ENCODE measurements at regions not wholly inside any gene's neighbourhood (a gene's known extent, or its start where the extent isn't known, plus 50 kb on each side); places are given as distances from the start of the nearest gene placed in this dataset.

- CTCF ChIA-PET, result no interaction called here
- POLR2A ChIA-PET, result no interaction called here
- no peak for DNase-seq (ENCODE audit: extremely low spot score)
- TF ChIP-seq CTCF (IDR thresholded peaks at IDR 0.05; ENCODE audit: control extremely low read depth, extremely low read depth, low read depth, missing control alignments), result no peak
These were observed 266.9 kb downstream of the GLI2 start for GRCh38 chr2:121002597-121002996.

- TF ChIP-seq CTCF (IDR thresholded peaks at IDR 0.05; ENCODE audit: control extremely low read depth, extremely low read depth, low read depth, missing control alignments), result no peak
- no peak for DNase-seq (ENCODE audit: extremely low spot score)
- ChIA-PET POLR2A (no interaction called here), CTCF (no interaction called here)
These were observed 267.7 kb downstream of the GLI2 start for GRCh38 chr2:121003391-121003790.

DNA sequence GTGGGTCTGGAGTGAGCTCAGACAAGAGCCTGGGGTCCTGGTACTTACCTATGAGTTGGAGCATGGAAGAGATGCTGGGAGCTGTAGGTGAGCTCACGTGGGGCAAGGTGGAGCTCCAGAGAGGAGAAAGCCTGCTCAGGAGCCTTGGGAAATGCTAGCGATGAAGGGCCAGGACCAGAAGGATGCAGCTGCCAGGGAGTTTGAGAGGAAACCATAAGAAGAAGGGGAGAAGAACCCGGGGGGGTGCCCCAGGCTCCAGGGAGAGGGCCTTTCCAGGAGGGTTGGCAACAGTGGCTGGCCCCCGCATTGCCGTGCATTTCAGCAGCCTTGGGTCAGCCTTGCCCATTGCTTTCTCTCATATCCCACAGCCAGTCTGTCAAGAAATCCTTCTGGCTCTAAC is 268.7 kb downstream of the GLI2 start:
- CTCF ChIA-PET, result no interaction called here

GRCh38 chr2:121004950-121005349 is 269.3 kb downstream of the GLI2 start:
- TF ChIP-seq CTCF (IDR thresholded peaks at IDR 0.05; ENCODE audit: control extremely low read depth, extremely low read depth, low read depth, missing control alignments), result no peak
- no peak for DNase-seq (ENCODE audit: extremely low spot score)
- ChIA-PET POLR2A (no interaction called here), CTCF (no interaction called here)

More for the DNA sequence above, 268.7 kb downstream of the GLI2 start:
- TF ChIP-seq CTCF (IDR thresholded peaks at IDR 0.05; ENCODE audit: control extremely low read depth, extremely low read depth, low read depth, missing control alignments), result no peak
- POLR2A ChIA-PET, result no interaction called here
- DNase-seq (ENCODE audit: extremely low spot score), result no peak

DNA sequence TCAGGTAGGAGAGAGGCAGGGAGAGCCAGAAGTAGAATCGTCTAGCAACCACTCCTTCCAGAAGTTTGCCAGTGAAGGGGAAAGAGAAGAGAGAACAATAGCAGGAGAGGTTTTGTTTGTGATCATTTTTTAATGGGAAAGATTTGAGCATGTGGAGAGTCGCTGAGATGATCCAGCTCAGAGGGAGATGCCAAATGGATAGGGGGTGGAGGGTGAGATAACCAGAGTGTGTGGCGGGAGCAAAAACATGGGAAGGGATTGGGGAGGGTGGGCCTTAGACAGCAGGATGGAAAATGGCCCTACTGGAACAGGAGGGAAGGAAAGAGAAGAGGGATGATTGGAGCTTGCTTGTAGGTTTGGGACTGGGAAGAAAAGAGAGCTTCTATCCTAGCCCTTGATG is 269.8 kb downstream of the GLI2 start:
- POLR2A ChIA-PET, result no interaction called here
- no peak for DNase-seq (ENCODE audit: extremely low spot score)
- CTCF ChIA-PET, result no interaction called here
- TF ChIP-seq CTCF (IDR thresholded peaks at IDR 0.05; ENCODE audit: control extremely low read depth, extremely low read depth, low read depth, missing control alignments), result no peak

GRCh38 chr2:121006743-121007489 is 271.2 kb downstream of the GLI2 start:
- no peak for DNase-seq (ENCODE audit: extremely low spot score)
- CTCF ChIA-PET, result interaction anchor here (1.2 kb wide), 1 partner anchor 25 kb away, joined by 3 read pairs; no protein-coding TSS in a partner anchor
- POLR2A ChIA-PET, result no interaction called here
- TF ChIP-seq CTCF (IDR thresholded peaks at IDR 0.05; ENCODE audit: control extremely low read depth, extremely low read depth, low read depth, missing control alignments), result no peak
